ENCODE measurements at regions not wholly inside any gene's neighbourhood (a gene's known extent, or its start where the extent isn't known, plus 50 kb on each side); places are given as distances from the start of the nearest gene placed in this dataset.

GRCh38 chr2:220212296-220213080, 585.1 kb downstream of the SLC4A3 start:
- no peak overlapping the region for H3K4me3 ChIP-seq (ENCODE audit: low read length)
- DNase-seq (ENCODE audit: low read depth), result no peak
- TF ChIP-seq CTCF (conservative IDR thresholded peaks at IDR 0.05; ENCODE audit: low read depth, low read length), result no peak

GRCh38 chr2:220215785-220216184, 588.4 kb downstream of the SLC4A3 start:
- no peak for DNase-seq (ENCODE audit: low read depth)
- no peak for TF ChIP-seq CTCF (conservative IDR thresholded peaks at IDR 0.05; ENCODE audit: low read depth, low read length)
- H3K4me3 ChIP-seq (ENCODE audit: low read length), result no peak overlapping the region

GRCh38 chr2:220219371-220219770, 591.9 kb downstream of the SLC4A3 start:
- H3K4me3 ChIP-seq (ENCODE audit: low read length), result no peak overlapping the region
- no peak for DNase-seq (ENCODE audit: low read depth)
- TF ChIP-seq CTCF (conservative IDR thresholded peaks at IDR 0.05; ENCODE audit: low read depth, low read length), result no peak

GRCh38 chr2:220220009-220220408, 592.6 kb downstream of the SLC4A3 start:
- no peak overlapping the region for H3K4me3 ChIP-seq (ENCODE audit: low read length)
- no peak for TF ChIP-seq CTCF (conservative IDR thresholded peaks at IDR 0.05; ENCODE audit: low read depth, low read length)
- no peak for DNase-seq (ENCODE audit: low read depth)

- TF ChIP-seq CTCF (conservative IDR thresholded peaks at IDR 0.05; ENCODE audit: low read depth, low read length), result no peak
- H3K4me3 ChIP-seq (ENCODE audit: low read length), result no peak overlapping the region
- no peak for DNase-seq (ENCODE audit: low read depth)
These were observed 594.6 kb downstream of the SLC4A3 start for GRCh38 chr2:220221992-220222391.

- no peak for TF ChIP-seq CTCF (conservative IDR thresholded peaks at IDR 0.05; ENCODE audit: low read depth, low read length)
- DNase-seq (ENCODE audit: low read depth), result peak; percentile 43
- no peak overlapping the region for H3K4me3 ChIP-seq (ENCODE audit: low read length)
These were observed 597.5 kb downstream of the SLC4A3 start for GRCh38 chr2:220224691-220225543.
